Osteocyte (in vitro differentiated cells): ENCODE measurements at regions not wholly inside any gene's neighbourhood (a gene's known extent, or its start where the extent isn't known, plus 50 kb on each side); places are given as distances from the start of the nearest gene placed in this dataset.

Experiments
- DNase-seq: peaks from one replicate; pipeline ENCODE4 v3.0.0; 2021; ENCODE audit warnings: mixed read lengths; ENCODE audit not compliant: unreplicated experiment; ENCODE audit errors: extremely low spot score
- H3K27ac Mint-ChIP-seq: one replicate; pipeline ENCODE4 v1.8.0; 2021; ENCODE audit warnings: mild to moderate bottlenecking, mixed read lengths; ENCODE audit not compliant: unreplicated experiment
- H3K27me3 Mint-ChIP-seq: one replicate; pipeline ENCODE4 v1.8.0; 2021; ENCODE audit warnings: mixed read lengths; ENCODE audit not compliant: unreplicated experiment
- H3K36me3 Mint-ChIP-seq: one replicate; pipeline ENCODE4 v1.8.0; 2021; ENCODE audit warnings: mixed read lengths; ENCODE audit not compliant: unreplicated experiment
- H3K4me1 Mint-ChIP-seq: one replicate; pipeline ENCODE4 v1.8.0; 2021; ENCODE audit warnings: mixed read lengths; ENCODE audit not compliant: unreplicated experiment
- H3K4me3 Mint-ChIP-seq: one replicate; pipeline ENCODE4 v1.8.0; 2021; ENCODE audit warnings: mild to moderate bottlenecking, moderate library complexity, mixed read lengths; ENCODE audit not compliant: unreplicated experiment
- H3K9me3 Mint-ChIP-seq: one replicate; pipeline ENCODE4 v1.8.0; 2021; ENCODE audit warnings: mixed read lengths; ENCODE audit not compliant: unreplicated experiment
- TF ChIP-seq, protein P1 (sequence below): fragments of 200-600 bp; sonication (generic); IDR thresholded peaks from 2 replicates; pipeline ENCODE4 v1.5.0; 2021; ENCODE audit warnings: antibody characterized with exemption, mild to moderate bottlenecking, moderate library complexity

DNA sequence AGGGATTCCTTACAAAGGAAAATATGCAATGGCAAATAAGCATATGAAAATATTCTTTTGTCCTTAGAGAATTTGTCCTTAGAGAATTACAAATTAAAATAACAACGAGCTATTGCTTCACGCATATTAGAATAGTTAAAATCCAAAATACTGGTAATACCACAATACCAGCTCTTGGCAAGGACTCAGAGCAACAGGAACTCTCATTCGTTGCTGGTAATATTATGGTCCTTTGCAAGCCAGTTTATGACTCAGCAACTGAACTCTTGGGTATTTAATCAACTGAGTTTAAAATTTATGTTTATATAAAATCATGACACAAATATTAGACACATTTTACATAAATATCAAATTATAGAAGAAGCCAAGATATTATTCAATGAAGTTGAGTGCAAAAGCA is 1730.4 kb downstream of the SI start:
- Mint-ChIP-seq H3K4me1 (no peaks in the 10 kb centered on the region), H3K36me3 (no peaks in the 10 kb centered on the region), H3K27me3 (no peaks in the 10 kb centered on the region), H3K4me3 (no peak overlapping the region), H3K9me3 (peaks cover 2% of the 10 kb centered on the region), H3K27ac (no peak overlapping the region)
- DNase-seq = no peak
- TF ChIP-seq, protein P1, sequence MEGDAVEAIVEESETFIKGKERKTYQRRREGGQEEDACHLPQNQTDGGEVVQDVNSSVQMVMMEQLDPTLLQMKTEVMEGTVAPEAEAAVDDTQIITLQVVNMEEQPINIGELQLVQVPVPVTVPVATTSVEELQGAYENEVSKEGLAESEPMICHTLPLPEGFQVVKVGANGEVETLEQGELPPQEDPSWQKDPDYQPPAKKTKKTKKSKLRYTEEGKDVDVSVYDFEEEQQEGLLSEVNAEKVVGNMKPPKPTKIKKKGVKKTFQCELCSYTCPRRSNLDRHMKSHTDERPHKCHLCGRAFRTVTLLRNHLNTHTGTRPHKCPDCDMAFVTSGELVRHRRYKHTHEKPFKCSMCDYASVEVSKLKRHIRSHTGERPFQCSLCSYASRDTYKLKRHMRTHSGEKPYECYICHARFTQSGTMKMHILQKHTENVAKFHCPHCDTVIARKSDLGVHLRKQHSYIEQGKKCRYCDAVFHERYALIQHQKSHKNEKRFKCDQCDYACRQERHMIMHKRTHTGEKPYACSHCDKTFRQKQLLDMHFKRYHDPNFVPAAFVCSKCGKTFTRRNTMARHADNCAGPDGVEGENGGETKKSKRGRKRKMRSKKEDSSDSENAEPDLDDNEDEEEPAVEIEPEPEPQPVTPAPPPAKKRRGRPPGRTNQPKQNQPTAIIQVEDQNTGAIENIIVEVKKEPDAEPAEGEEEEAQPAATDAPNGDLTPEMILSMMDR = no peak

DNA sequence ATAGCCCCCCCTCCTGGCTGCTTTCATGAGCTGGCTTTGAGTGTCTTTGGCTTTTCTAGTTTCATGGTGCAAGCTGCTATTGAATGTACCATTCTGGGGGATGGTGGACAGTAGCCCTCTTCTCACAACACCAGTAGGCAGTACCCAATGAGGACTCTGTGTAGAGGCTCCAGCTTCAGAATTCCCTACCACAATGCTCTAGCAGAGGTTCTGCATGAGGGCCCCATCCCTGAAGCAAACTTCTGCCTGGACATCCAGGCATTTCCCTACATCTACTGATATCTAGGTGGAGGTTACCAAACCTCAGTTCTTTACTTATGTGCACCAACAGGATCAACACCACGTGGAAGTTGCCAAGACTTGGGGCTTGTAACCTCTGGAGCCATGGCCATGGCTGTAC is 1742.9 kb downstream of the SI start:
- Mint-ChIP-seq H3K27ac (no peak overlapping the region), H3K27me3 (no peaks in the 10 kb centered on the region), H3K36me3 (no peaks in the 10 kb centered on the region), H3K9me3 (peaks cover 3% of the 10 kb centered on the region), H3K4me1 (peaks cover 3% of the 10 kb centered on the region), H3K4me3 (no peak overlapping the region)
- DNase-seq = no peak
- TF ChIP-seq, protein P1 = no peak

DNA sequence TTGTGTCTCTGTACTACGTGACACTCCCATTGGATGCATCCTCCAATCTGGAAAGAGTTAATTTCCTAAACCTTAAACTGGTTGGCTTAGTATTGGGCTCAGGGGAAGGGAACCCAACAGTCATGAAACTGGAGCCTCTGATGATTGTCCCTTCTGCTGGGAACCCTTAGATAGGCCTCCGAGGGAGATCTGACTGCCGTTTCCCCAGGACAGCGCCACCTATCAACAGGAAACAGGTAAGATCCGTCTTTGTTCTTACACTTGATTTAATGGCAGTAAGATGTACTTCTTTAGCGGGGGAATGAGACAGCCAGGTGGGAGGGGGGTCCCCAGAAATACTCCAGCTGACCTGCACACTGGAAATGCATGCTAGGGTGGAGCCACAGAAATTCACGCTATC is 1749.6 kb downstream of the SI start:
- DNase-seq = no peak
- no peaks in the 10 kb centered on the region for H3K36me3 Mint-ChIP-seq
- no peak overlapping the region for H3K4me3 Mint-ChIP-seq
- H3K27ac Mint-ChIP-seq = no peak overlapping the region
- H3K27me3 Mint-ChIP-seq = no peaks in the 10 kb centered on the region
- H3K4me1 Mint-ChIP-seq = peaks cover 13% of the 10 kb centered on the region
- H3K9me3 Mint-ChIP-seq = peaks cover 6% of the 10 kb centered on the region
- TF ChIP-seq, protein P1 = no peak

DNA sequence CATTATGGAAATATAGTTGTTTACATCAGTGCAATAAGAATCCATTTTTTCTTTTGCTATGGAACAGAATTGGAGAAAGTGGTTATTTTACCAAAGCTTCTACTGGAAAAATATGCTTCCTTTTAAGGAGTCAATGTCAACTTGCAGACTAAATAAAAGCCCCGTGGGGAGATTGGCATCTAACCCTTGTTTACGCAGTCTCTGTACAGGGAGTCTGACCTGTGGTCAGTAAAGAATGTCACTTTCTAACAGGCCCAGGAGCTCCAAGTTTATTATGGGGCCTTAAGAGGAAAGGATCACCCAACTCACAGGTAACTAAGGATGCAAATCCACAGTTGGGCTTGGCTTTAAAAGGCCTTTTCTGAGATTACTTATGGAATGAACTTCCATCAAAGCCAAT is 1751.2 kb downstream of the SI start:
- no peak for DNase-seq
- TF ChIP-seq, protein P1 = no peak
- peaks cover 11% of the 10 kb centered on the region for H3K9me3 Mint-ChIP-seq
- no peaks in the 10 kb centered on the region for H3K27me3 Mint-ChIP-seq
- no peaks in the 10 kb centered on the region for H3K36me3 Mint-ChIP-seq
- peaks cover 13% of the 10 kb centered on the region for H3K4me1 Mint-ChIP-seq
- H3K27ac Mint-ChIP-seq = no peak overlapping the region
- H3K4me3 Mint-ChIP-seq = no peak overlapping the region

DNA sequence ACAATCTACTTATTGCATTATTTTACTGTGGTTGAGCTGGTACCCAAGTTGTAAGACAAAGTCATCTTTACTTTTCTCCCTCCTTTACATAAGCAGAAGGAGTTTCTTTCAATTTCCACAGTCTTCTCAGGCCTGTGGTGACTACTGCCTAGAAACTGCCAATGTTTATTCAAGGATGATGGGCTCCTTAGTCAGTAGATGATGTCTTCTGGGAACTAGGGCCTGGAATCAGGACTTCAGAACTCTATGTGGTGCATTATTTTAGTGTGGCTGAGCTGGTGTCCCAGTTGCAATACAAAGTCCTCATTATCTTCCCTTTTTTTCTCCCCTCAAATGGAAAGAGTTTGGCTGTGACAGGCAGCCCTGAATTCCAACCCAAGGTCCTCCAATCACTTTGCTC is 1762.5 kb downstream of the SI start:
- H3K36me3 Mint-ChIP-seq = no peaks in the 10 kb centered on the region
- H3K9me3 Mint-ChIP-seq = no peaks in the 10 kb centered on the region
- H3K4me1 Mint-ChIP-seq = no peaks in the 10 kb centered on the region
- no peak for DNase-seq
- no peaks in the 10 kb centered on the region for H3K27me3 Mint-ChIP-seq
- H3K4me3 Mint-ChIP-seq = no peak overlapping the region
- no peak overlapping the region for H3K27ac Mint-ChIP-seq
- TF ChIP-seq, protein P1 = no peak
